ENCODE measurements at regions not wholly inside any gene's neighbourhood (a gene's known extent, or its start where the extent isn't known, plus 50 kb on each side); places are given as distances from the start of the nearest gene placed in this dataset.
"Not testable (repeated sequence)": the region's sequence is repeated elsewhere in the genome, so short reads cannot be mapped to it uniquely, and the experiment has no call there.

- DNase-seq, result no peak
Observed at GRCh38 chr9:82750411-82750913, 312.5 kb downstream of the RASEF start.

GRCh38 chr9:82757924-82758323 lies 305.0 kb downstream of the RASEF start:
- DNase-seq, result no peak

- no peak for DNase-seq
Observed at GRCh38 chr9:82761027-82761426, 301.9 kb downstream of the RASEF start.

- DNase-seq, result no peak
Observed at GRCh38 chr9:82761956-82762355, 301.0 kb downstream of the RASEF start.

- no peak for DNase-seq
Observed at GRCh38 chr9:82763656-82764055, 299.3 kb downstream of the RASEF start.

- DNase-seq, result no peak
Observed at GRCh38 chr9:82764061-82764668, 298.8 kb downstream of the RASEF start.

- not testable (repeated sequence) for DNase-seq
Observed at GRCh38 chr9:82774707-82775231, 288.2 kb downstream of the RASEF start.

- no peak for DNase-seq
Observed at GRCh38 chr9:82776508-82776907, 286.4 kb downstream of the RASEF start.

GRCh38 chr9:82777366-82777765 lies 285.6 kb downstream of the RASEF start:
- no peak for DNase-seq

- DNase-seq, result not testable (repeated sequence)
Observed at GRCh38 chr9:82778923-82779322, 284.0 kb downstream of the RASEF start.

- no peak for DNase-seq
Observed at GRCh38 chr9:82780017-82780416, 282.9 kb downstream of the RASEF start.

- DNase-seq, result no peak
Observed at GRCh38 chr9:82781921-82782392, 281.0 kb downstream of the RASEF start.

GRCh38 chr9:82783045-82783444 lies 279.9 kb downstream of the RASEF start:
- DNase-seq, result no peak

- DNase-seq, result no peak
Observed at GRCh38 chr9:82784589-82784988, 278.4 kb downstream of the RASEF start.

GRCh38 chr9:82789155-82789824 lies 273.7 kb downstream of the RASEF start:
- DNase-seq, result no peak

- DNase-seq, result no peak
Observed at GRCh38 chr9:82790875-82791274, 272.1 kb downstream of the RASEF start.

GRCh38 chr9:82791692-82792091 lies 271.2 kb downstream of the RASEF start:
- DNase-seq, result no peak

- no peak for DNase-seq
Observed at GRCh38 chr9:82797534-82797933, 265.4 kb downstream of the RASEF start.

GRCh38 chr9:82799286-82799685 lies 263.7 kb downstream of the RASEF start:
- no peak for DNase-seq

- DNase-seq, result no peak
Observed at GRCh38 chr9:82805027-82805426, 257.9 kb downstream of the RASEF start.

GRCh38 chr9:82808478-82808877 lies 254.5 kb downstream of the RASEF start:
- no peak for DNase-seq

- no peak for DNase-seq
Observed at GRCh38 chr9:82810915-82811314, 252.0 kb downstream of the RASEF start.

- no peak for DNase-seq
Observed at GRCh38 chr9:82819260-82819659, 243.7 kb downstream of the RASEF start.

GRCh38 chr9:82820186-82820585 lies 242.8 kb downstream of the RASEF start:
- DNase-seq, result no peak

Data from midbrain (tissue), 1 donor.